ENCODE measurements at regions not wholly inside any gene's neighbourhood (a gene's known extent, or its start where the extent isn't known, plus 50 kb on each side); places are given as distances from the start of the nearest gene placed in this dataset.
"Not testable (repeated sequence)": the region's sequence is repeated elsewhere in the genome, so short reads cannot be mapped to it uniquely, and the experiment has no call there.

DNA sequence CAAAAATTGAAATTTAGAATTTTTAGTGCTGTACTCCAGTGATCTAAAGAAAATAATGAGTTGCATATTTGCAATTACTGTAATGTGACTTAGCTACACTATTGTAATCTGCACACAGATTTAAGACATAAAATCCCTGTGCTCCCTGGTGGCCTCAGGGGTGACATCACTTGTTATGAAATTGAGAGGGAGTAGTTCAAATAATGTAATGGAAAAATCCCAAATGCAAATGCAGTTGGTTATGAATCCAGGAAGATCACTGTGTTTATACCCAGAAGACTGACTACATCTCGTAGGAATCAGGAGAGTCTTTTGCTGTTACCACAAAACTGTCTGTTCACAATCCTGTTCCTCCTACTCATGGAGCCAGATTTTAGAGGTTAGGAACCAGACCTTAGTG lies 178.7 kb upstream of the FBXL17 start:
- Histone ChIP-seq H3K36me3 (ENCODE audit: insufficient read depth, low read length) (no peaks in the 10 kb centered on the region), H3K4me3 (ENCODE audit: low read length, poor library complexity, severe bottlenecking) (no peak overlapping the region), H3K4me1 (ENCODE audit: insufficient read depth, low read length, poor library complexity, severe bottlenecking) (no peaks in the 10 kb centered on the region), H3K9me2 (replicated peaks; ENCODE audit: low read depth, low read length) (no peaks in the 10 kb centered on the region), H3K9ac (ENCODE audit: low read depth, low read length, poor library complexity, severe bottlenecking) (no peak overlapping the region), H3K9me3 (ENCODE audit: insufficient read depth, low read depth, low read length) (no peaks in the 10 kb centered on the region), H2AFZ (ENCODE audit: low read length) (no peak overlapping the region), H3K4me2 (ENCODE audit: low read depth, low read length, poor library complexity, severe bottlenecking) (no peak overlapping the region), H3K27me3 (ENCODE audit: insufficient read depth, low read length, poor library complexity, severe bottlenecking) (no peaks in the 10 kb centered on the region), H4K20me1 (ENCODE audit: insufficient read depth, low read length, poor library complexity, severe bottlenecking) (no peaks in the 10 kb centered on the region), H3F3A (ENCODE audit: low read depth) (no peaks in the 10 kb centered on the region), H3K79me2 (ENCODE audit: insufficient read depth, low read length) (no peaks in the 10 kb centered on the region)
- TF ChIP-seq EZH2phosphoT487 (IDR thresholded peaks at IDR 0.05; ENCODE audit: borderline replicate concordance) (no peak), CTCF (conservative IDR thresholded peaks at IDR 0.05; ENCODE audit: low read length) (no peak)

DNA sequence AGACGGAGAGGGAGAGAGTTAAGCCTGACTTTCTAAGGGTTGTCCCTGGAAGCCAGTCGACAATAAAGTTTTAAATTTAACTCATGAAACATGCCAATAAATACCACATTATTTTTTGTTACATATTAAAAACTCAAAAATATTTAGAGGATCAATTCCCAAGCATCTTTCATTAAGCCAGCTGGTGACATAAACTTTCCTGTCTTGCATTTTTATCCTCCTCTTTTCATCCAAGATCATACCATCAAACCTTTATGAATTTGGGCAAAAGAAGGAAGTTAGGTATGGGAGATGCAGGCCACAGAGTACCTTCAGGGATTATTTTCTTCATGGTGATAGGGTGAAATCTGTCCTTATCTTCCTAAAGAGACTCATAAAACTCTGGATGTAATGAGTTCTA lies 178.3 kb upstream of the FBXL17 start:
- Histone ChIP-seq H3K4me2 (ENCODE audit: low read depth, low read length, poor library complexity, severe bottlenecking) (no peak overlapping the region), H3F3A (ENCODE audit: low read depth) (no peaks in the 10 kb centered on the region), H3K79me2 (ENCODE audit: insufficient read depth, low read length) (no peaks in the 10 kb centered on the region), H3K36me3 (ENCODE audit: insufficient read depth, low read length) (no peaks in the 10 kb centered on the region), H3K9me2 (replicated peaks; ENCODE audit: low read depth, low read length) (no peaks in the 10 kb centered on the region), H3K9me3 (ENCODE audit: insufficient read depth, low read depth, low read length) (no peaks in the 10 kb centered on the region), H3K9ac (ENCODE audit: low read depth, low read length, poor library complexity, severe bottlenecking) (no peak overlapping the region), H3K4me1 (ENCODE audit: insufficient read depth, low read length, poor library complexity, severe bottlenecking) (no peaks in the 10 kb centered on the region), H4K20me1 (ENCODE audit: insufficient read depth, low read length, poor library complexity, severe bottlenecking) (no peaks in the 10 kb centered on the region), H2AFZ (ENCODE audit: low read length) (no peak overlapping the region), H3K4me3 (ENCODE audit: low read length, poor library complexity, severe bottlenecking) (no peak overlapping the region), H3K27me3 (ENCODE audit: insufficient read depth, low read length, poor library complexity, severe bottlenecking) (no peaks in the 10 kb centered on the region)
- no peak for TF ChIP-seq CTCF (conservative IDR thresholded peaks at IDR 0.05; ENCODE audit: low read length)
- no peak for TF ChIP-seq EZH2phosphoT487 (IDR thresholded peaks at IDR 0.05; ENCODE audit: borderline replicate concordance)

DNA sequence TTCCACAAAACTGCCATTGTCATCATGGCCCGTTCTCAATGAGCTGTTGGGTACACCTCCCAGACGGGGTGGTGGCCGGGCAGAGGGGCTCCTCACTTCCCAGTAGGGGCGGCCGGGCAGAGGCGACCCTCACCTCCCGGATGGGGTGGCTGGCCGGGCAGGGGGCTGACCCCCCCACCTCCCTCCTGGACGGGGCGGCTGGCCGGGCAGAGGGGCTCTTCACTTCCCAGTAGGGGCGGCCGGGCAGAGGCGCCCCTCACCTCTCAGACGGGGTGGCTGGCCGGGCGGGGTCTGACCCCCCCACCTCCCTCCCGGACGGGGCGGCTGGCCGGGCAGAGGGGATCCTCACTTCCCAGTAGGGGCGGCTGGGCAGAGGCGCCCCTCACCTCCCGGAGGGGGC lies 176.9 kb upstream of the FBXL17 start:
- H3K36me3 ChIP-seq (ENCODE audit: insufficient read depth, low read length); H3K4me1 ChIP-seq (ENCODE audit: insufficient read depth, low read length, poor library complexity, severe bottlenecking); H4K20me1 ChIP-seq (ENCODE audit: insufficient read depth, low read length, poor library complexity, severe bottlenecking); H3K4me2 ChIP-seq (ENCODE audit: low read depth, low read length, poor library complexity, severe bottlenecking); H3K9ac ChIP-seq (ENCODE audit: low read depth, low read length, poor library complexity, severe bottlenecking); H3K4me3 ChIP-seq (ENCODE audit: low read length, poor library complexity, severe bottlenecking); H3K27me3 ChIP-seq (ENCODE audit: insufficient read depth, low read length, poor library complexity, severe bottlenecking); H3F3A ChIP-seq (ENCODE audit: low read depth); H3K79me2 ChIP-seq (ENCODE audit: insufficient read depth, low read length); H3K9me2 ChIP-seq (replicated peaks; ENCODE audit: low read depth, low read length); H2AFZ ChIP-seq (ENCODE audit: low read length); H3K9me3 ChIP-seq (ENCODE audit: insufficient read depth, low read depth, low read length): not testable (repeated sequence)

- H3K4me3 ChIP-seq (ENCODE audit: low read length, poor library complexity, severe bottlenecking); H2AFZ ChIP-seq (ENCODE audit: low read length); H3K27me3 ChIP-seq (ENCODE audit: insufficient read depth, low read length, poor library complexity, severe bottlenecking); H3K79me2 ChIP-seq (ENCODE audit: insufficient read depth, low read length); H3K9ac ChIP-seq (ENCODE audit: low read depth, low read length, poor library complexity, severe bottlenecking); H3K4me1 ChIP-seq (ENCODE audit: insufficient read depth, low read length, poor library complexity, severe bottlenecking); H4K20me1 ChIP-seq (ENCODE audit: insufficient read depth, low read length, poor library complexity, severe bottlenecking); H3K9me3 ChIP-seq (ENCODE audit: insufficient read depth, low read depth, low read length); H3K9me2 ChIP-seq (replicated peaks; ENCODE audit: low read depth, low read length); H3K4me2 ChIP-seq (ENCODE audit: low read depth, low read length, poor library complexity, severe bottlenecking); H3F3A ChIP-seq (ENCODE audit: low read depth); H3K36me3 ChIP-seq (ENCODE audit: insufficient read depth, low read length): not testable (repeated sequence)
These were observed 176.2 kb upstream of the FBXL17 start for GRCh38 chr5:108558142-108558541.

Measured in Loucy (cell line).